ENCODE measurements at regions not wholly inside any gene's neighbourhood (a gene's known extent, or its start where the extent isn't known, plus 50 kb on each side); places are given as distances from the start of the nearest gene placed in this dataset.
A peak's percentile ranks its signal among the peaks of the same experiment; 100 is the strongest.

GRCh38 chrX:106415276-106415895 lies 196.4 kb upstream of the RADX start:
- H3K9me3 Mint-ChIP-seq (ENCODE audit: unreplicated experiment), result no peaks in the 10 kb centered on the region
- BruUV-seq (replicated peaks), result no TSS peak
- ChIA-PET CTCF (interaction anchor here (0.6 to 2.8 kb wide), 24 partner anchors 8 to 381 kb away, joined by 3 to 22 read pairs (median 4); no protein-coding TSS in a partner anchor), POLR2A (interaction anchor here (1.1 to 2.3 kb wide), 2 partner anchors 10 to 387 kb away, joined by 3 to 6 read pairs; partner anchors contain the start of gene TBC1D8B)
- no peak overlapping the region for H3K27ac Mint-ChIP-seq (ENCODE audit: low read depth, unreplicated experiment)
- peak; percentile 60 for DNase-seq (ENCODE audit: unreplicated experiment)
- intact Hi-C loops (cut with micrococcal nuclease), result loop anchor here (1.0 kb wide), 2 partner anchors 337 to 376 kb away; no protein-coding TSS in a partner anchor
- H3K4me3 Mint-ChIP-seq (ENCODE audit: unreplicated experiment), result no peak overlapping the region
- H3K4me1 Mint-ChIP-seq (ENCODE audit: insufficient read depth, unreplicated experiment), result no peaks in the 10 kb centered on the region
- H3K36me3 Mint-ChIP-seq (ENCODE audit: insufficient read depth, unreplicated experiment), result no peaks in the 10 kb centered on the region
- H3K27me3 Mint-ChIP-seq (ENCODE audit: insufficient read depth, unreplicated experiment), result peaks cover 59% of the 10 kb centered on the region
- TF ChIP-seq CTCF (IDR thresholded peaks at IDR 0.05; ENCODE audit: unreplicated experiment), result peak; percentile 60

- TF ChIP-seq CTCF (IDR thresholded peaks at IDR 0.05; ENCODE audit: unreplicated experiment), result no peak
- no peaks in the 10 kb centered on the region for H3K4me1 Mint-ChIP-seq (ENCODE audit: insufficient read depth, unreplicated experiment)
- no TSS peak for BruUV-seq (replicated peaks)
- H3K4me3 Mint-ChIP-seq (ENCODE audit: unreplicated experiment), result no peak overlapping the region
- POLR2A ChIA-PET, result no interaction called here
- no peak overlapping the region for H3K27ac Mint-ChIP-seq (ENCODE audit: low read depth, unreplicated experiment)
- CTCF ChIA-PET, result interaction anchor here (1.0 kb wide), 1 partner anchor 21 kb away, joined by 3 read pairs; no protein-coding TSS in a partner anchor
- no peak for DNase-seq (ENCODE audit: unreplicated experiment)
- peaks cover 66% of the 10 kb centered on the region for H3K27me3 Mint-ChIP-seq (ENCODE audit: insufficient read depth, unreplicated experiment)
- no peaks in the 10 kb centered on the region for H3K36me3 Mint-ChIP-seq (ENCODE audit: insufficient read depth, unreplicated experiment)
- no peaks in the 10 kb centered on the region for H3K9me3 Mint-ChIP-seq (ENCODE audit: unreplicated experiment)
- intact Hi-C loops (cut with micrococcal nuclease), result no loop called here
Measured at GRCh38 chrX:106436691-106437090, 175.1 kb upstream of the RADX start.

GRCh38 chrX:106437407-106437806 lies 174.4 kb upstream of the RADX start:
- CTCF ChIA-PET, result interaction anchor here (0.9 kb wide), 1 partner anchor 267 kb away, joined by 3 read pairs; no protein-coding TSS in a partner anchor
- peaks cover 59% of the 10 kb centered on the region for H3K27me3 Mint-ChIP-seq (ENCODE audit: insufficient read depth, unreplicated experiment)
- no peak overlapping the region for H3K4me3 Mint-ChIP-seq (ENCODE audit: unreplicated experiment)
- no peaks in the 10 kb centered on the region for H3K4me1 Mint-ChIP-seq (ENCODE audit: insufficient read depth, unreplicated experiment)
- no peak for DNase-seq (ENCODE audit: unreplicated experiment)
- TF ChIP-seq CTCF (IDR thresholded peaks at IDR 0.05; ENCODE audit: unreplicated experiment), result no peak
- POLR2A ChIA-PET, result no interaction called here
- H3K9me3 Mint-ChIP-seq (ENCODE audit: unreplicated experiment), result no peaks in the 10 kb centered on the region
- no peaks in the 10 kb centered on the region for H3K36me3 Mint-ChIP-seq (ENCODE audit: insufficient read depth, unreplicated experiment)
- intact Hi-C loops (cut with micrococcal nuclease), result no loop called here
- BruUV-seq (replicated peaks), result no TSS peak
- no peak overlapping the region for H3K27ac Mint-ChIP-seq (ENCODE audit: low read depth, unreplicated experiment)

- Mint-ChIP-seq H3K27me3 (ENCODE audit: insufficient read depth, unreplicated experiment) (peaks cover 31% of the 10 kb centered on the region), H3K4me3 (ENCODE audit: unreplicated experiment) (no peak overlapping the region), H3K27ac (ENCODE audit: low read depth, unreplicated experiment) (no peak overlapping the region), H3K36me3 (ENCODE audit: insufficient read depth, unreplicated experiment) (no peaks in the 10 kb centered on the region), H3K9me3 (ENCODE audit: unreplicated experiment) (no peaks in the 10 kb centered on the region), H3K4me1 (ENCODE audit: insufficient read depth, unreplicated experiment) (no peaks in the 10 kb centered on the region)
- no peak for DNase-seq (ENCODE audit: unreplicated experiment)
- intact Hi-C loops (cut with micrococcal nuclease), result no loop called here
- TF ChIP-seq CTCF (IDR thresholded peaks at IDR 0.05; ENCODE audit: unreplicated experiment), result no peak
- POLR2A ChIA-PET, result no interaction called here
- BruUV-seq (replicated peaks), result no TSS peak
- CTCF ChIA-PET, result interaction anchor here (0.9 kb wide), 1 partner anchor 10 kb away, joined by 3 read pairs; no protein-coding TSS in a partner anchor
Measured at GRCh38 chrX:106450405-106450804, 161.4 kb upstream of the RADX start.
